ENCODE measurements at regions not wholly inside any gene's neighbourhood (a gene's known extent, or its start where the extent isn't known, plus 50 kb on each side); places are given as distances from the start of the nearest gene placed in this dataset.

DNA sequence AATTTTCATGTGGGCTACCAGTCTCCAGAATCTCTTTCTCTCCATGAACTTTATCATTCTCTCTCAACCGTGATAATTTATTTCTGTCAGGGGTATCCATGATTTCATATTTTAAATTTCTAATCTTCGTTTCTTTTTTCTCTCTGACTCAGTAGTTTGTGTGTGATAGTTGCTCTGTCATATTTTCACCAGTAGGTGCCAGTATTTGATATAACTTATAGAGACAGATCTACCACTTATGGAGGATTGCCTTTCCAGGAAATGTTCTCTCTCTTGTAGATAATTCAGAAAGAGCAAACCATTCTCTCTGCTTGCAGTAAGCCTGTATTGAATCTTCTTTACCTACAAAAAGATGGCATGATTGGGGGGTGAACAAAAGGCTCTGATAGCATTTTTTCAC lies 79.3 kb upstream of the DYNLT3 start:
- TF ChIP-seq CTCF (IDR thresholded peaks at IDR 0.05; ENCODE audit: low read length) (peak; percentile 58), EZH2phosphoT487 (IDR thresholded peaks at IDR 0.05; ENCODE audit: low read length) (no peak)

Data from MM.1S (cell line).